Lung (tissue), 11 donors: ENCODE measurements at regions not wholly inside any gene's neighbourhood (a gene's known extent, or its start where the extent isn't known, plus 50 kb on each side); places are given as distances from the start of the nearest gene placed in this dataset.

ENCODE experiments used
- ATAC-seq: fragments of 200-7000 bp; cut with Tn5 transposase; one replicate; pipeline ENCODE4 v1.9.1; 2020; ENCODE audit warnings: moderate number of reproducible peaks; ENCODE audit not compliant: insufficient read depth, low FRiP score
- DNase-seq, 3 donors: peaks; one replicate each; pipeline ENCODE4 v3.0.0-alpha.2; 2013 to 2017
- H3K27ac ChIP-seq, 2 donors: one replicate each; pipeline ENCODE4 v1.5.1; 2013; ENCODE audit warnings: mild to moderate bottlenecking in 2 of 2, moderate library complexity in 2 of 2, control low read depth in 1 of 2, inconsistent platforms in 1 of 2, low read depth in 1 of 2, low read length in 1 of 2
- H3K27me3 ChIP-seq, 3 donors: one replicate each; pipeline ENCODE4 v1.5.1; 2013; ENCODE audit warnings: low read length in 2 of 3; ENCODE audit not compliant: control insufficient read depth in 3 of 3, insufficient read depth in 3 of 3
- H3K36me3 ChIP-seq, 4 donors: one replicate each; pipeline ENCODE4 v1.5.1; 2013; ENCODE audit warnings: low read length in 4 of 4, mild to moderate bottlenecking in 1 of 4, moderate library complexity in 1 of 4; ENCODE audit not compliant: control insufficient read depth in 4 of 4, insufficient read depth in 4 of 4
- H3K4me1 ChIP-seq, 5 donors: one replicate each; pipeline ENCODE4 v1.5.1; 2013; ENCODE audit warnings: low read length in 5 of 5, mild to moderate bottlenecking in 2 of 5, moderate library complexity in 1 of 5; ENCODE audit not compliant: control insufficient read depth in 5 of 5, insufficient read depth in 5 of 5
- H3K4me3 ChIP-seq: one replicate; pipeline ENCODE4 v1.5.1; 2013; ENCODE audit warnings: mild to moderate bottlenecking, control low read depth, moderate library complexity
- H3K9ac ChIP-seq, 2 donors: one replicate each; pipeline ENCODE4 v1.5.1; 2013; ENCODE audit warnings: low read length in 2 of 2, control low read depth in 1 of 2; ENCODE audit not compliant: insufficient read depth in 1 of 2
- H3K9me3 ChIP-seq, 4 donors: one replicate each; pipeline ENCODE4 v1.5.1; 2013; ENCODE audit warnings: low read length in 3 of 4, mild to moderate bottlenecking in 1 of 4, moderate library complexity in 1 of 4; ENCODE audit not compliant: control insufficient read depth in 4 of 4, insufficient read depth in 3 of 4
- CTCF ChIP-seq: IDR thresholded peaks from 2 replicates; pipeline ENCODE4 v1.5.1; 2012; ENCODE audit warnings: mild to moderate bottlenecking; ENCODE audit errors: control extremely low read depth, extremely low read depth
- WGBS, 2 donors: extraction: QIAGEN DNeasy Blood & Tissue Kit; methylation state at CpG; one replicate each; pipeline ENCODE4 v1.1.7; 2013; 5-methylcytosine and 5-hydroxymethylcytosine counted together
- donor health status: control.
- donor health status: control.
- donor health status: Bipolar disorder and iron deficiency.
- donor health status: healthy.
- donor health status: DM: yes; HTN: yes; CAD: no.

GRCh38 chr2:120447127-120447785 is 101.3 kb downstream of the INHBB start:
- no peak overlapping the region for H3K27ac ChIP-seq
- H3K9ac ChIP-seq, result no peak overlapping the region
- H3K4me1 ChIP-seq, result peaks cover 0 to 10% (median 2%) of the 10 kb centered on the region in 5 donors
- no peak overlapping the region for H3K4me3 ChIP-seq
- no peaks in the 10 kb centered on the region for H3K9me3 ChIP-seq
- WGBS, 2 donors, result 89 to 93% methylated on average over 8 of the region's 8 CpGs
- no peaks in the 10 kb centered on the region for H3K36me3 ChIP-seq
- TF ChIP-seq CTCF, result no peak
- DNase-seq (no peak), ATAC-seq (no peak)
- H3K27me3 ChIP-seq, result peaks cover 0 to 21% (median 20%) of the 10 kb centered on the region in 3 donors

DNA sequence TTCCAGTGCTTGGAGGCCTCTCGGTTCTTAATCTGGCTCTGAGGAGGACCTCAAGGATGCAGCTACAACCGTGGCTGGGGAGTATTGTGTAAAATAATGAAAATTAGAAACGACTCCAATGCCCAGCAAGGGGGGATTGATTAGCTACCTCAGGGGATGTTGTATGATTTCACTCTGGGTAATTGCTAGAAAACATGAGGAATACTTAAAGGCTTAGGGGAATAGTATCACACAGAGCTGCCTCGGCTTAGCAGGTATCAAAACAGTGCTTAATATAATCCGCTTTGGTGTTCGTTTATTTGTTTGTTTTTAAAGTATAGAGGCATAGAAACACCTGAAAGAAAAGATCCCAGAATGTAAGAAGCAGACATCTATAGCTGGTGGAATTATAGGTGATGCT is 102.5 kb downstream of the INHBB start:
- H3K27me3 ChIP-seq, result peaks cover 0 to 10% (median 10%) of the 10 kb centered on the region in 3 donors
- no peak overlapping the region for H3K9ac ChIP-seq
- DNase-seq (no peak), ATAC-seq (no peak)
- no peak overlapping the region for H3K27ac ChIP-seq
- H3K9me3 ChIP-seq, result no peaks in the 10 kb centered on the region
- H3K36me3 ChIP-seq, result no peaks in the 10 kb centered on the region
- H3K4me3 ChIP-seq, result no peak overlapping the region
- WGBS, 2 donors, result 86 to 94% methylated on average over 6 of the region's 6 CpGs
- H3K4me1 ChIP-seq, result no peaks in the 10 kb centered on the region
- TF ChIP-seq CTCF, result no peak

GRCh38 chr2:120448961-120449810 is 103.2 kb downstream of the INHBB start:
- DNase-seq, result no peak
- 88 to 94% methylated on average over 15 of the region's 15 CpGs for WGBS, 2 donors

More at GRCh38 chr2:120448961-120449810, 103.2 kb downstream of the INHBB start:
- Histone ChIP-seq H3K27me3 (peaks cover 0 to 3% (median 3%) of the 10 kb centered on the region in 3 donors), H3K36me3 (no peaks in the 10 kb centered on the region), H3K27ac (no peak overlapping the region), H3K9me3 (no peaks in the 10 kb centered on the region), H3K9ac (no peak overlapping the region), H3K4me1 (no peaks in the 10 kb centered on the region), H3K4me3 (no peak overlapping the region)
- TF ChIP-seq CTCF, result no peak
- no peak for ATAC-seq
